Liver (tissue), 8 donors: ENCODE measurements at regions not wholly inside any gene's neighbourhood (a gene's known extent, or its start where the extent isn't known, plus 50 kb on each side); places are given as distances from the start of the nearest gene placed in this dataset.

Source experiments
- DNase-seq: peaks from one replicate; pipeline ENCODE4 v3.0.0-alpha.2; 2017; ENCODE audit warnings: low spot score
- H3K27ac ChIP-seq, 2 donors: one replicate each; pipeline ENCODE4 v1.7.0; 2013; ENCODE audit warnings: inconsistent platforms in 2 of 2, low read length in 2 of 2, control low read depth in 1 of 2, low read depth in 1 of 2, mild to moderate bottlenecking in 1 of 2
- H3K27me3 ChIP-seq, 4 donors: one replicate each; pipeline versions ENCODE4 v1.6.1 to v1.7.0; 2013; ENCODE audit warnings: low read length in 3 of 4, inconsistent platforms in 1 of 4, mild to moderate bottlenecking in 1 of 4, moderate library complexity in 1 of 4; ENCODE audit not compliant: control insufficient read depth in 4 of 4, insufficient read depth in 4 of 4
- H3K36me3 ChIP-seq, 4 donors: one replicate each; pipeline versions ENCODE4 v1.6.1 to v1.7.0; 2013; ENCODE audit warnings: low read length in 3 of 4, mild to moderate bottlenecking in 3 of 4, low read depth in 1 of 4, moderate library complexity in 1 of 4; ENCODE audit not compliant: control insufficient read depth in 4 of 4, insufficient read depth in 3 of 4
- H3K4me1 ChIP-seq, 4 donors: one replicate each; pipeline versions ENCODE4 v1.6.1 to v1.7.0; 2013; ENCODE audit warnings: low read length in 3 of 4, mild to moderate bottlenecking in 3 of 4, moderate library complexity in 1 of 4; ENCODE audit not compliant: control insufficient read depth in 4 of 4, insufficient read depth in 4 of 4
- H3K4me3 ChIP-seq, 3 donors: one replicate each; pipeline versions ENCODE4 v1.6.1 to v1.7.0; 2013; ENCODE audit warnings: low read length in 3 of 3, control low read depth in 1 of 3, low read depth in 1 of 3, mild to moderate bottlenecking in 1 of 3
- H3K9ac ChIP-seq, 2 donors: one replicate each; pipeline ENCODE4 v1.7.0; 2013; ENCODE audit warnings: low read length in 2 of 2, mild to moderate bottlenecking in 2 of 2, moderate library complexity in 2 of 2, control low read depth in 1 of 2, low read depth in 1 of 2
- H3K9me3 ChIP-seq, 4 donors: one replicate each; pipeline versions ENCODE4 v1.6.1 to v1.7.0; 2013; ENCODE audit warnings: low read length in 3 of 4; ENCODE audit not compliant: control insufficient read depth in 4 of 4
- ATF3 ChIP-seq: IDR thresholded peaks from 2 replicates; pipeline ENCODE4 v1.6.1; 2016; ENCODE audit warnings: antibody characterized with exemption
- CTCF ChIP-seq: fragments of 150-350 bp; IDR thresholded peaks from 2 replicates; pipeline ENCODE4 v1.5.1; 2017; ENCODE audit warnings: improper control_type of control experiment, low read depth, low read length; ENCODE audit not compliant: missing input control
- EGR1 ChIP-seq, 2 donors: IDR thresholded peaks; 2 replicates each; pipeline ENCODE4 v1.6.1; 2016 to 2018; ENCODE audit warnings: antibody characterized with exemption in 2 of 2, low read depth in 2 of 2
- FOXA2 ChIP-seq: IDR thresholded peaks from 2 replicates; pipeline ENCODE4 v1.6.1; 2016; ENCODE audit warnings: antibody characterized with exemption
- GABPA ChIP-seq, 2 donors: IDR thresholded peaks in 1 of 2; conservative IDR thresholded peaks in 1 of 2; 2 replicates each; pipeline ENCODE4 v1.6.1; 2016; ENCODE audit warnings: antibody characterized with exemption in 2 of 2, mild to moderate bottlenecking in 1 of 2, moderate library complexity in 1 of 2
- HNF4A ChIP-seq, 2 donors: conservative IDR thresholded peaks; 2 replicates each; pipeline ENCODE4 v1.6.1; 2016; ENCODE audit warnings: antibody characterized with exemption in 2 of 2, mild to moderate bottlenecking in 2 of 2
- HNF4G ChIP-seq: IDR thresholded peaks from 2 replicates; pipeline ENCODE4 v1.6.1; 2016; ENCODE audit warnings: antibody characterized with exemption
- JUND ChIP-seq, 2 donors: IDR thresholded peaks; 2 replicates each; pipeline ENCODE4 v1.6.1; 2016; ENCODE audit warnings: antibody characterized with exemption in 2 of 2
- NR2F2 ChIP-seq: IDR thresholded peaks from 2 replicates; pipeline ENCODE4 v1.6.1; 2016; ENCODE audit warnings: antibody characterized with exemption
- REST ChIP-seq: IDR thresholded peaks from 2 replicates; pipeline ENCODE4 v1.6.1; 2016; ENCODE audit warnings: antibody characterized with exemption, mild to moderate bottlenecking
- RXRA ChIP-seq, 2 donors: IDR thresholded peaks; 2 replicates each; pipeline ENCODE4 v1.6.1; 2017 to 2018; ENCODE audit warnings: antibody characterized with exemption in 2 of 2, mild to moderate bottlenecking in 1 of 2
- SP1 ChIP-seq: IDR thresholded peaks from 2 replicates; pipeline ENCODE4 v1.6.1; 2018; ENCODE audit warnings: antibody characterized with exemption, mild to moderate bottlenecking
- TAF1 ChIP-seq: conservative IDR thresholded peaks from 2 replicates; pipeline ENCODE4 v1.6.1; 2016; ENCODE audit warnings: antibody characterized with exemption, mild to moderate bottlenecking
- YY1 ChIP-seq: IDR thresholded peaks from 2 replicates; pipeline ENCODE4 v1.6.1; 2016; ENCODE audit warnings: antibody characterized with exemption, mild to moderate bottlenecking
- ZBTB33 ChIP-seq: IDR thresholded peaks from 2 replicates; pipeline ENCODE4 v1.6.1; 2016; ENCODE audit warnings: antibody characterized with exemption
- WGBS: extraction: QIAGEN DNeasy Blood & Tissue Kit; methylation state at CpG from one replicate; pipeline ENCODE4 v1.1.7; 2013; 5-methylcytosine and 5-hydroxymethylcytosine counted together
- donor health status: healthy.
- donor health status: healthy.
- donor health status: healthy.
- donor health status: healthy.
- donor health status: healthy.

- H3K9ac ChIP-seq, result no peak overlapping the region
- H3K9me3 ChIP-seq, result no peaks in the 10 kb centered on the region
- 83% methylated on average over 1 of the region's 1 CpG for WGBS
- TF ChIP-seq GABPA (IDR thresholded peaks at IDR 0.05 in 1 of 2, conservative IDR thresholded peaks at IDR 0.05 in 1 of 2) (no peak), ZBTB33 (no peak), YY1 (no peak), TAF1 (no peak), FOXA2 (no peak), NR2F2 (no peak), HNF4A (conservative IDR thresholded peaks at IDR 0.05) (no peak)
- no peaks in the 10 kb centered on the region for H3K36me3 ChIP-seq
- no peaks in the 10 kb centered on the region for H3K27me3 ChIP-seq
- H3K4me1 ChIP-seq, result no peaks in the 10 kb centered on the region
- no peak for DNase-seq
- no peak overlapping the region for H3K4me3 ChIP-seq
- no peak overlapping the region for H3K27ac ChIP-seq
Measured at GRCh38 chr18:29321561-29321960, 1144.6 kb upstream of the CDH2 start.

GRCh38 chr18:29313312-29313711 lies 1136.4 kb upstream of the CDH2 start:
- WGBS, result 90% methylated on average over 1 of the region's 1 CpG
- Histone ChIP-seq H3K9ac (no peak overlapping the region), H3K4me1 (no peaks in the 10 kb centered on the region), H3K36me3 (no peaks in the 10 kb centered on the region), H3K27me3 (no peaks in the 10 kb centered on the region), H3K27ac (no peak overlapping the region), H3K9me3 (no peaks in the 10 kb centered on the region), H3K4me3 (no peak overlapping the region)
- no peak for DNase-seq
- no peak for TF ChIP-seq HNF4G
- no peak for TF ChIP-seq ZBTB33
- no peak for TF ChIP-seq CTCF
- no peak for TF ChIP-seq NR2F2
- no peak for TF ChIP-seq EGR1 (IDR thresholded peaks at IDR 0.05; ENCODE audit: low read depth in 2 of 2)
- no peak for TF ChIP-seq YY1
- TF ChIP-seq FOXA2, result no peak
- TF ChIP-seq TAF1, result no peak
- TF ChIP-seq GABPA (IDR thresholded peaks at IDR 0.05 in 1 of 2, conservative IDR thresholded peaks at IDR 0.05 in 1 of 2), result no peak

GRCh38 chr18:29311580-29311979 lies 1134.7 kb upstream of the CDH2 start:
- no peak for DNase-seq
- H3K4me3 ChIP-seq, result no peak overlapping the region
- no peaks in the 10 kb centered on the region for H3K36me3 ChIP-seq
- WGBS, result 89% methylated on average over 2 of the region's 2 CpGs
- no peaks in the 10 kb centered on the region for H3K4me1 ChIP-seq
- H3K9ac ChIP-seq, result no peak overlapping the region
- no peak for TF ChIP-seq REST
- TF ChIP-seq TAF1, result no peak
- TF ChIP-seq FOXA2, result no peak
- TF ChIP-seq EGR1 (IDR thresholded peaks at IDR 0.05; ENCODE audit: low read depth in 2 of 2), result no peak
- no peak for TF ChIP-seq JUND (IDR thresholded peaks at IDR 0.05)
- TF ChIP-seq SP1, result no peak
- TF ChIP-seq ZBTB33, result no peak
- TF ChIP-seq RXRA (IDR thresholded peaks at IDR 0.05), result no peak
- TF ChIP-seq ATF3, result no peak
- TF ChIP-seq HNF4G, result no peak
- TF ChIP-seq GABPA (IDR thresholded peaks at IDR 0.05 in 1 of 2, conservative IDR thresholded peaks at IDR 0.05 in 1 of 2), result no peak
- no peaks in the 10 kb centered on the region for H3K9me3 ChIP-seq
- H3K27ac ChIP-seq, result no peak overlapping the region
- H3K27me3 ChIP-seq, result no peaks in the 10 kb centered on the region
